ENCODE measurements at regions not wholly inside any gene's neighbourhood (a gene's known extent, or its start where the extent isn't known, plus 50 kb on each side); places are given as distances from the start of the nearest gene placed in this dataset.
"Not testable (repeated sequence)": the region's sequence is repeated elsewhere in the genome, so short reads cannot be mapped to it uniquely, and the experiment has no call there.

- intact Hi-C loops (cut with micrococcal nuclease), result loop anchor here (5.0 kb wide), 2 partner anchors 37 to 63 kb away; no protein-coding TSS in a partner anchor
Measured at GRCh38 chr2:39999864-40000263, 220.8 kb upstream of the THUMPD2 start.

- intact Hi-C loops (cut with micrococcal nuclease), result loop anchor here (5.0 kb wide), 2 partner anchors 39 to 61 kb away; no protein-coding TSS in a partner anchor
Measured at GRCh38 chr2:39998617-39999016, 219.6 kb upstream of the THUMPD2 start.

GRCh38 chr2:39996653-39997080 lies 217.6 kb upstream of the THUMPD2 start:
- intact Hi-C loops (cut with micrococcal nuclease), result loop anchor here (5.0 kb wide), 2 partner anchors 41 to 59 kb away; no protein-coding TSS in a partner anchor

- intact Hi-C loops (cut with micrococcal nuclease), result loop anchor here (1.0 to 5.0 kb wide), 3 partner anchors 42 to 75 kb away; no protein-coding TSS in a partner anchor
Measured at GRCh38 chr2:39995005-39995737, 216.1 kb upstream of the THUMPD2 start.

GRCh38 chr2:39994151-39994550 lies 215.1 kb upstream of the THUMPD2 start:
- intact Hi-C loops (cut with micrococcal nuclease), result no loop called here

- intact Hi-C loops (cut with micrococcal nuclease), result no loop called here
Measured at GRCh38 chr2:39991298-39991697, 212.2 kb upstream of the THUMPD2 start.

- intact Hi-C loops (cut with micrococcal nuclease), result no loop called here
Measured at GRCh38 chr2:39990335-39990900, 211.4 kb upstream of the THUMPD2 start.

GRCh38 chr2:39989888-39990287 lies 210.8 kb upstream of the THUMPD2 start:
- intact Hi-C loops (cut with micrococcal nuclease), result no loop called here

- intact Hi-C loops (cut with micrococcal nuclease), result no loop called here
Measured at GRCh38 chr2:39981883-39982311, 202.8 kb upstream of the THUMPD2 start.

GRCh38 chr2:39975476-39976020 lies 196.5 kb upstream of the THUMPD2 start:
- intact Hi-C loops (cut with micrococcal nuclease), result no loop called here

- intact Hi-C loops (cut with micrococcal nuclease), result no loop called here
Measured at GRCh38 chr2:39968037-39968436, 189.0 kb upstream of the THUMPD2 start.

- intact Hi-C loops (cut with micrococcal nuclease), result not testable (repeated sequence)
Measured at GRCh38 chr2:39960681-39961080, 181.6 kb upstream of the THUMPD2 start.

- intact Hi-C loops (cut with micrococcal nuclease), result no loop called here
Measured at GRCh38 chr2:39954346-39954745, 175.3 kb upstream of the THUMPD2 start.

GRCh38 chr2:39949131-39949530 lies 170.1 kb upstream of the THUMPD2 start:
- intact Hi-C loops (cut with micrococcal nuclease), result no loop called here

GRCh38 chr2:39948016-39948719 lies 169.1 kb upstream of the THUMPD2 start:
- intact Hi-C loops (cut with micrococcal nuclease), result no loop called here

GRCh38 chr2:39947294-39948015 lies 168.4 kb upstream of the THUMPD2 start:
- intact Hi-C loops (cut with micrococcal nuclease), result no loop called here

- intact Hi-C loops (cut with micrococcal nuclease), result no loop called here
Measured at GRCh38 chr2:39942950-39943349, 163.9 kb upstream of the THUMPD2 start.

GRCh38 chr2:39938035-39938835 lies 159.2 kb upstream of the THUMPD2 start:
- intact Hi-C loops (cut with micrococcal nuclease), result loop anchor here (1.0 to 5.0 kb wide), 2 partner anchors 19 to 59 kb away; no protein-coding TSS in a partner anchor

- intact Hi-C loops (cut with micrococcal nuclease), result loop anchor here (1.0 to 5.0 kb wide), 2 partner anchors 18 to 60 kb away; no protein-coding TSS in a partner anchor
Measured at GRCh38 chr2:39937621-39938020, 158.6 kb upstream of the THUMPD2 start.

GRCh38 chr2:39934851-39935250 lies 155.8 kb upstream of the THUMPD2 start:
- intact Hi-C loops (cut with micrococcal nuclease), result loop anchor here (5.0 kb wide), 1 partner anchor 62 kb away; no protein-coding TSS in a partner anchor

All from T-helper 2 cell treated with Interferon-gamma antibody and Interleukin-4, amounts not matched to agents 100 ng/mL and 5 ng/mL, for 36 hours (primary cell).